Erythroblast (primary cell): ENCODE measurements at regions not wholly inside any gene's neighbourhood (a gene's known extent, or its start where the extent isn't known, plus 50 kb on each side); places are given as distances from the start of the nearest gene placed in this dataset.

Experiments
- DNase-seq, 2 experiments: peaks; one replicate each; lab custom pipeline; 2025; lab: John Stamatoyannopoulos, UW
- GATA1 ChIP-seq: IDR thresholded peaks from 2 replicates; pipeline ENCODE4 v1.6.1; 2011; ENCODE audit warnings: low read depth, mild to moderate bottlenecking, control low read depth, low read length, moderate library complexity
- POLR2A ChIP-seq: IDR thresholded peaks from 2 replicates; pipeline ENCODE4 v1.6.1; 2011; ENCODE audit warnings: mild to moderate bottlenecking, low read length

- TF ChIP-seq GATA1 (no peak), POLR2A (no peak)
- DNase-seq: no peak
Measured at GRCh38 chrX:137425273-137425902, 140.5 kb upstream of the ZIC3 start.

GRCh38 chrX:137424679-137425078 is 141.2 kb upstream of the ZIC3 start:
- no peak for TF ChIP-seq POLR2A
- no peak for TF ChIP-seq GATA1
- no peak for DNase-seq

- TF ChIP-seq GATA1 (no peak), POLR2A (no peak)
- no peak for DNase-seq
Measured at GRCh38 chrX:137423241-137423640, 142.7 kb upstream of the ZIC3 start.

GRCh38 chrX:137418086-137418485 is 147.8 kb upstream of the ZIC3 start:
- no peak for DNase-seq
- TF ChIP-seq POLR2A (no peak), GATA1 (no peak)

GRCh38 chrX:137413190-137413589 is 152.7 kb upstream of the ZIC3 start:
- DNase-seq: no peak
- no peak for TF ChIP-seq POLR2A
- no peak for TF ChIP-seq GATA1

GRCh38 chrX:137405449-137406140 is 160.3 kb upstream of the ZIC3 start:
- DNase-seq: no peak
- no peak for TF ChIP-seq POLR2A
- TF ChIP-seq GATA1: no peak

- TF ChIP-seq GATA1 (no peak), POLR2A (no peak)
- DNase-seq: no peak
Measured at GRCh38 chrX:137401092-137401491, 164.8 kb upstream of the ZIC3 start.

GRCh38 chrX:137387646-137388045 is 178.3 kb upstream of the ZIC3 start:
- TF ChIP-seq GATA1: no peak
- no peak for TF ChIP-seq POLR2A
- no peak for DNase-seq

- TF ChIP-seq POLR2A (no peak), GATA1 (no peak)
- no peak for DNase-seq
Measured at GRCh38 chrX:137366018-137366633, 199.8 kb upstream of the ZIC3 start.

- DNase-seq: no peak
- TF ChIP-seq POLR2A (no peak), GATA1 (no peak)
Measured at GRCh38 chrX:137363559-137363958, 202.4 kb upstream of the ZIC3 start.

- no peak for DNase-seq
- TF ChIP-seq GATA1 (no peak), POLR2A (no peak)
Measured at GRCh38 chrX:137362583-137362982, 203.3 kb upstream of the ZIC3 start.

- TF ChIP-seq GATA1 (no peak), POLR2A (no peak)
- no peak for DNase-seq
Measured at GRCh38 chrX:137354851-137355250, 211.1 kb upstream of the ZIC3 start.

- DNase-seq: no peak
- TF ChIP-seq POLR2A (no peak), GATA1 (no peak)
Measured at GRCh38 chrX:137353404-137353803, 212.5 kb upstream of the ZIC3 start.

GRCh38 chrX:137352101-137352660 is 213.7 kb upstream of the ZIC3 start:
- no peak for TF ChIP-seq POLR2A
- no peak for DNase-seq

- TF ChIP-seq GATA1 (no peak), POLR2A (no peak)
- DNase-seq: no peak
Measured at GRCh38 chrX:137342969-137343368, 223.0 kb upstream of the ZIC3 start.
